HFF-Myc (cell line): ENCODE measurements at regions not wholly inside any gene's neighbourhood (a gene's known extent, or its start where the extent isn't known, plus 50 kb on each side); places are given as distances from the start of the nearest gene placed in this dataset.

Experiments used
- DNase-seq: peaks from one replicate; pipeline ENCODE4 v3.0.0-alpha.2; 2011; ENCODE audit warnings: low read depth; ENCODE audit errors: extremely low read depth
- H3K4me3 ChIP-seq: replicated peaks from 2 replicates; pipeline ENCODE4 v1.5.1; 2011; ENCODE audit warnings: low read depth, mild to moderate bottlenecking, control low read depth, low read length
- TF ChIP-seq, protein P1 (sequence below): IDR thresholded peaks from 2 replicates; pipeline ENCODE4 v1.5.1; 2012; ENCODE audit warnings: mild to moderate bottlenecking, low read depth, low read length, control low read depth; ENCODE audit errors: missing control alignments

- DNase-seq = no peak
These were observed 219.5 kb upstream of the MDFIC2 start for GRCh38 chr3:70531838-70532489.

GRCh38 chr3:70531063-70531657 lies 218.7 kb upstream of the MDFIC2 start:
- H3K4me3 ChIP-seq = no peak overlapping the region
- no peak for DNase-seq
- TF ChIP-seq, protein P1, sequence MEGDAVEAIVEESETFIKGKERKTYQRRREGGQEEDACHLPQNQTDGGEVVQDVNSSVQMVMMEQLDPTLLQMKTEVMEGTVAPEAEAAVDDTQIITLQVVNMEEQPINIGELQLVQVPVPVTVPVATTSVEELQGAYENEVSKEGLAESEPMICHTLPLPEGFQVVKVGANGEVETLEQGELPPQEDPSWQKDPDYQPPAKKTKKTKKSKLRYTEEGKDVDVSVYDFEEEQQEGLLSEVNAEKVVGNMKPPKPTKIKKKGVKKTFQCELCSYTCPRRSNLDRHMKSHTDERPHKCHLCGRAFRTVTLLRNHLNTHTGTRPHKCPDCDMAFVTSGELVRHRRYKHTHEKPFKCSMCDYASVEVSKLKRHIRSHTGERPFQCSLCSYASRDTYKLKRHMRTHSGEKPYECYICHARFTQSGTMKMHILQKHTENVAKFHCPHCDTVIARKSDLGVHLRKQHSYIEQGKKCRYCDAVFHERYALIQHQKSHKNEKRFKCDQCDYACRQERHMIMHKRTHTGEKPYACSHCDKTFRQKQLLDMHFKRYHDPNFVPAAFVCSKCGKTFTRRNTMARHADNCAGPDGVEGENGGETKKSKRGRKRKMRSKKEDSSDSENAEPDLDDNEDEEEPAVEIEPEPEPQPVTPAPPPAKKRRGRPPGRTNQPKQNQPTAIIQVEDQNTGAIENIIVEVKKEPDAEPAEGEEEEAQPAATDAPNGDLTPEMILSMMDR = peak; percentile 36

More at GRCh38 chr3:70531838-70532489, 219.5 kb upstream of the MDFIC2 start:
- H3K4me3 ChIP-seq = no peak overlapping the region
- TF ChIP-seq, protein P1 = no peak

- H3K4me3 ChIP-seq = no peak overlapping the region
- TF ChIP-seq, protein P1 = no peak
- no peak for DNase-seq
These were observed 218.2 kb upstream of the MDFIC2 start for GRCh38 chr3:70530626-70531025.

GRCh38 chr3:70527026-70527425 lies 214.6 kb upstream of the MDFIC2 start:
- peak; percentile 64 for DNase-seq
- H3K4me3 ChIP-seq = no peak overlapping the region
- TF ChIP-seq, protein P1 = no peak

GRCh38 chr3:70519913-70520659 lies 207.6 kb upstream of the MDFIC2 start:
- TF ChIP-seq, protein P1 = no peak
- no peak for DNase-seq
- no peak overlapping the region for H3K4me3 ChIP-seq

DNA sequence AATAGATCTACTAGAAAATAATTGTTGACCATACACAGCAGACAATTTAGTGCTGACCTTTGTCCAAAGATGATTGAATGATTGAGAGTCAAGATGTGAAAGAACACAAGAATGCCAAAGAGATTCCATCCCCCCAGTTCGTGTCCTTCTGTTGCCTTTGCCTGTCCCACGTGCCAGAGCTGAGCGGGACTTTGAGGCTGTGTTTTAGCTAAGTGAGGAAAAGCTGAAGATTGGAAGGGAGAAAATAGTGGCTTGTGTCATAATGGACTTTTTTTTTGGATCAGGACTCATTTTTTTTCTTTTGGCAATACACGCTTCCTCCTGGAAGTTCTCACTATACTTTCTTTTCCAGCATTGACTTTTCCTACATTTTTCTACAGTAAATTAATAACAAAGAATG lies 206.6 kb upstream of the MDFIC2 start:
- H3K4me3 ChIP-seq = no peak overlapping the region
- no peak for DNase-seq
- TF ChIP-seq, protein P1 = no peak
